HG02970 (cell line): ENCODE measurements at regions not wholly inside any gene's neighbourhood (a gene's known extent, or its start where the extent isn't known, plus 50 kb on each side); places are given as distances from the start of the nearest gene placed in this dataset.
"Not testable (repeated sequence)": the region's sequence is repeated elsewhere in the genome, so short reads cannot be mapped to it uniquely, and the experiment has no call there.

Source experiments
- ATAC-seq: cut with Tn5 transposase; IDR thresholded peaks from one replicate; pipeline ENCODE4 v1.9.1; 2021; ENCODE audit warnings: mild to moderate bottlenecking, moderate library complexity, moderate number of reproducible peaks; ENCODE audit not compliant: unreplicated experiment, low FRiP score

DNA sequence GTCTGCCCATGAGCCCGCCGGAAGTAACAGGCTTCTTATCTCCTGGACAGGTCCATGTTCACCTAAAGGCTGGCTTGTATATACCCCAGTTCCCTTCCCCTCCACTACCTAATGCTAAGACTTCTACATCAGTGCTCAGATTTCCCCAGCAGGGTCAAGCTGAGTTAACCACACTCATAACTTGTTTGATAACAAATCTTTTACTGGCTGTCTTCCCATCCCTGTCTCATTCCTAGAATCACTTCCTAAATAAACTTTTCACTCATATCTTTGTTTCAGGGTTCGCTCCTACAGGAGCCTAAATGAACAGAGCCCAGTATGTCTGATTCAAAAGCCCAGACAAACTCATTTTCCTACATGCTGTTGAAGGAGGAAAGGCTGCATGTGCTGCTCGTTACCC, 94.0 kb upstream of the SOX11 start:
- no peak for ATAC-seq

DNA sequence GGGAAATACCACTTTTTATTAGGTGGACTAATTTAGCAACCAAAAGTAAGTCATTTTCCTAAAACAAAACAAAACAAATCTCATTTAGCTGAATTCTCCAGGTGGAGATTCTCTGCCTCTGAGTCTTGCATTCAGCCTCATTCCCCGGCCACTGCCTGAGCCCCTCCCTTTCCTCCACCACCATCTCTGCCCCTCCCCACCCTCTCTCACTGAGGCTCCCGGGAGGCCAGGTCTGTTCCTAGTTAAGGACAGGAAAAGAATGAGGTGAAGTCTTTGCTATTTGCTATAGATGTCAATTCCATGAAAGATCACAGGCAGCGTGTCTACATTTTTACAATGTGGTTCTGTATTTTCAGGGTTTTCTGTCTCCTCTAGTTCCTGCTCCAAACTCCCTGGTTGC, 83.0 kb upstream of the SOX11 start:
- no peak for ATAC-seq

DNA sequence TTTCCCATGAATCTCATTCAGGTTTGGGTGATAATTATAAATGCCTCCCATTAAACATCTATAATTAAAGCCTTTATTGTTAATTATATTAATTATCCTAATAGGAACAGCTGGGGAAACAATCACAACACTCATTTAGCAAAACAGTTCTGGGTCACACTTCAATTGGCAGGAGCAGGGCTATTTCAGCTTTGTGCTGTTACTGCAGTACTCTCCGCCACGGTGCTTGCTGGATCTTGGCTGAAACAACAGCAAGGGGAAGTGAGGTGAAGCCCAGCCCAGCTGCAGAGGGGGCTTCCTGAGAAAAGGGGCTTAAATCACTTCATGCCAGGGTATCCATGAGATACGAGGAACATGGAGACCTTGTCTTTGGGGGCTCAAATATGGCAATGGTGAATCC, 79.5 kb upstream of the SOX11 start:
- no peak for ATAC-seq

DNA sequence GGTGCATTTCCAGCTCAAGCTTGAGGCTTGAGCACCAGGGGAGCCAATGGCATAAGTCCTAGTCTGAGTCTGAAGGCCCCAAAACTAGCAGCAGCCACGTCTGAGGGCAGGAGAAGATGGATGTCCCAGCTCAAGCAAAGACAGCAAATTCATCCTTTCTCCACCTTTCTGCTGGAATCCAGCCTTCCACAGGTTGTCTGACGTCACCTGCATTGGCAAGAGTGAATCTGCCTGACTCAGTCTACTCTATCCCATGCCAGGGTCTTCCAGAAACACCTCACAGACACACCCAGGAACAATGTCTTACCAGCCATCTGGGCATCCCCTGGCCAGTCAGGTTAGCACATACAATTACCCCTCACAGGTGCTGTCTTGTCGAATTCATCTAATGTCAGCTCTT, 76.2 kb upstream of the SOX11 start:
- ATAC-seq: no peak

DNA sequence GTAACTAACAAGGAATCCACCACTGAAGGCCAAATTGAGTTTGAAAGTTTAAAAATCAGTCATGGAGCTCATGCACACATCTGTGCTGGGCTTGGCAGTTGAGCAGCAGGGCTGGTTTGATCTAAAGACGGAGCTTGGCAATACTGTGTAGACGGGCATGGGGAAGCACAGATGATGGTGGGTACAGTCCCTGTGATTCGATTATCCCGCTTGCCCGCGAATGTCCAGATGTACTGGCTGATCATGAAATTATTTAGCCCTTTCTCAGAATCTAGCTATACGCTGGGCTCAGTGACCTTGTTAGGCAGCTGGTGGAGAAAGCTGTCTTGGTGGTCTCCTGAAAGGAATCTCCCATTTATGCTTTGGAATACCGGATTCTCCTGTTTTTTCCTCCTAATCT, 74.8 kb upstream of the SOX11 start:
- no peak for ATAC-seq

DNA sequence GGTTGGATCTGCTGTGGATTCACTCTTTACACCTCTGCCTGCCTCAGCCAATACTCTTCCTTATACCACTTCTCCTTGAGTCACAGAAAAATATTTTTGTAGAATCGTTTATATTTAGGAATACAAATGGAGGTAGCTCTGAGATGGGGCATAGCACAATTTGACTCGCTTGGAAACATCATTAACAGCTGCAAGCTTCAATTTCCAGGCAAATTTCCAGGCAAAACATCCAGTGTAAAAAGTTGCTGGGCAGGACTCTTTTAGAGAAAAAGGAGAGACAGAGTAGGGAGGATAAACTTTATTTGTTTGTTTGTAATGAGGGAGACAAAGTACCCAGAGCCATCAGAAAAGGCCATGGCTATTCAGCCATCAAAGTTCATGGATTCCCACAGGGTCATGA, 74.4 kb upstream of the SOX11 start:
- no peak for ATAC-seq

DNA sequence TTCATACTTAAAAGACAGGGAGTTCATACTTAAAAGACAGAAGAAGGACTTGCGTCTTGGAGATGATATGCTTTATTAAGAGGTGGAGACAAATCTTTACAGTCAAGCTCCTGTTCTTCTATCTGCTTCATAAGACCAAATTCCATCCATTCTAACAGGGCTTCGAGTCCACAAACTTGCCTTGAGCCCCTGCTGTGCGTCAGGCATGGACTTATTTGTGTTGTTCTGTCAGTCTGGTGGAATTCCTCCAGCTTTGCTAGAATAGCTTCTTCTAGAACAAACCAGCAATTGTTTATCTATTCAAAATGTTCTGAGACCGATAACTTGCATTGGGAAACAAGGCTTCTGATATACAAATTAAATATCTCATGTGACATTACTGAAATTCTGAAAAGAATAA, 73.9 kb upstream of the SOX11 start:
- ATAC-seq: no peak

DNA sequence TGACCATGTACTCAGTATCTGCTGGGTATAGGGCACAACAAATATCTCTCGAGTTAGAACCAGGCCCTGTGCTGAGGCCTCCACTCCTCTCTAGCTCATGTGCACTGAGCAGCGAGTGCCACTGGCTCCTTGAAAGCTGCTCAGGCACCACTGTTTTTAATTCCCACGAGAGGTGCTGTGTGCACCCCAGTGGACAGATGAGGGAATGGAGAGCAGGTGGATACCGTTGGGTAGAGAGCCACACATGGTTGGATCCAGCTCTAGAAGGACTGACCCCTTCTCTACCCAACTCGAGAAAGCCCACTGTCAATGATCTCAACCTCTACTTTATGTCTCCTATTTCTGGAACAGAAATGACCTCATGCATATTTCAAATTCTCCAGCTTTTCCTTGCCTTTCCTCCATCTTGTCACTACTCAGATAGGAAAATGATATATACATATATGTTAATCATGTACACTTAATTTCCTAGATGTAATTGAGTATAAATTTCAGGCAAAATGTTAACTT, 66.6 kb upstream of the SOX11 start:
- not testable (repeated sequence) for ATAC-seq

DNA sequence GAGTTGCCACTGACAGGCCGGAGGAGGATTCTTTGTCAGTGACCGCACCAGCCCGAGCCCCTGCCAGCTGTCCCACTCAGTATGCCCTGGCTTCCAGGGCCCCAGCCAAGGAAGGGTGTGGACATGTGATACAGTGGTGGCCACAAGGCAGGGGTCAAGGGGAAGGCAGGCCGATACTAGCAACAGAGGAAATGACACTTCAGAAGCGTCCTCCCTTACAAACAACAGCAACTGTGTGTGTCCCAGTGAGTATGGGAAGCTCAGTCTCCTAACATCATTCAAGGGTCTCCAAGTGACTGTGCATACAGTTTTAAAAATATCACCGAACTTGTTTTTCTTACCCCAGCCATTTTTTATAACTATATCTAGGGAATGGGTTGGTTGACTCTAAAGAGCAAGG, 63.7 kb upstream of the SOX11 start:
- ATAC-seq: not testable (repeated sequence)

DNA sequence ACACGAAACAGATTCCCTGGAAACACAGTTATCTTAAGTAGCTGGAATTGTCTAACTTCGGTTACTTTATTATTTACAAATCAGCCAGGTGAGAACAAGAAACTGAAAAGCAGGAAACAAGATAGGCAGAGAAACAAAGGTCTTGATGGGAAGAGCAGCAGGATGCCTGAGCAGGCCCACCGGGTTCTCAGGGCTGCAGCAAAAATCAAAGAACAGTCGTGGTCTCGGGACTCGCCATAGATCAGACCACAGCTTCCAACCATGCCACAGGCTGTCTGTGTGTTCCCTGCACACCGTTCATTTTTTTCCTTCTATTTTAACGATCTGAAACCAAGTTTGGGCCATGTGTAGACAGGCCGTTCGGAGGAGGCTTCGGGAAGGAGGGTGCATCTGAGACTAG, 62.7 kb upstream of the SOX11 start:
- ATAC-seq: not testable (repeated sequence)

DNA sequence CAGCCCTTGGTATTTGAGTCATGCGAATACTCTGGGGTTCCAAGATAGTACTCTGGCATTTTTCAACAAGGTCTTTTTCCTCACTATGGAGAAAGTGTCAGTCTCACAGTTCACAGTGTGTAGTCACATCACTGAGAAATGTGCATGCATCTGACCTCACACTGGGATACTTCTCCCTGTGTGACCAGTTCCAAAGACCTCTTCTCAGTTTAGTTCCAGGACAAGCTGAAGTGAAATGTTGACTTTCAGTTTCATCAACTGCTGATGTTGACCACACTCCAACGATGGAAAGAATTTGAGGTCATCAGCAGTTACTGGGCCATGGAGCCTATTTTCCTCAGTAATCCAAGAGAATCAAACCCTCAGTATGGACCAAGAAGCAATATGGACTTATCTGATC, 55.1 kb upstream of the SOX11 start:
- not testable (repeated sequence) for ATAC-seq
